ENCODE measurements at regions not wholly inside any gene's neighbourhood (a gene's known extent, or its start where the extent isn't known, plus 50 kb on each side); places are given as distances from the start of the nearest gene placed in this dataset.
"Not testable (repeated sequence)": the region's sequence is repeated elsewhere in the genome, so short reads cannot be mapped to it uniquely, and the experiment has no call there.

DNA sequence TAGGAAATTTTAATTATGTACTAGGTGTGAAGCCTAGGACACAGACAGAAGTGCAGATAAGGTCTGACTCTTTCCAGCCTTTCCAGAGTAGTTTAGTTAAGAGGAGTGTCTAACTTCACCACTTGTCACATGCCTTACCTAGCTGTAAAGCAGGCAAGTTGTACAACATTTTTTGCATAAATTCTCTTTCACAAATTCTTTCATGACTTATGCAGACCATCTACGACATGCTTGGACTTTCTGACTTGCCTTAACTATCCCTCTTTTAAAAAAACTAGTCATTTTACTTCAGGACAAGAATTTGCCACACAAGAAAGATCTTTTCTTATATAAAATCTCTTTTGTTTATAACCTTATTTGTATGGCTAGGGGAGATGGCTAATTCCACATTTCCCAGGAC, 1273.6 kb upstream of the SLC39A10 start:
- no peak for DNase-seq

DNA sequence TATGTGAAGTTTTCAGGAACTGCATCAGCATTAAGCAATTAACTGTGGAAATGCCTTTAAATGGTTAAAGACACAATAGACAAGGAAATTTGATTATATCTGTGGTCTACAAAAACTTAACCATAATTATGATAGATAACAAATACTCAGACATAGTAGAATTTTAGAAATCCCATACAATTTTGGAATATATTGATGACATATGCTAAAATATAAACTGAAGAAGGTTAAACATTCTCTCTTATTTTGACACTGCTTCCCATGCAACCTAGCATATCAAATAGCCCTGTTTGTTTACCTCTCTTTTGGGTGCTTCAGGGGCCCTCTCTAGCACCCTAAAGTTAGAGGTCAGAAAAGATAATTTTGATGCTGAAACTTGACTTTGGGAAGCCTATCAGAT, 1274.8 kb upstream of the SLC39A10 start:
- DNase-seq, result no peak

DNA sequence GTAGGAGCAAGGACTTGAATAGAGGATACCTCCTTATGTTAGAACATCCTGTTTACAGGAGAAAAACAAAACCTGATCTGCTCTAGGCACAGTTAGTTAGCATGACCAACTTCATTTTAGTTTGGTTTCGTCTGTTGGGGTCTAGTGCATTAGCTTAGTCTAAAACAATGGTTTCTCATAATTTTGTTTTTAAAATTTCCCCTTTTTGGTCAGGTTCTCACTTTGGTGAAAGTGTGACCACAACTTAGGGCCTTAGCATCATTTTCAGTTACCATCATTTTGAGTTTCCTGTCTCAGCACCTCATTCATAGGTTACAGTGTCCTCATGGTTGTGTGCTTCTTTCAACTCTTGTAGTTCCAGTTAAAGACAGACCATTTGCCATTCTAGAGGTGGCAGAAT, 1277.0 kb upstream of the SLC39A10 start:
- DNase-seq, result no peak

DNA sequence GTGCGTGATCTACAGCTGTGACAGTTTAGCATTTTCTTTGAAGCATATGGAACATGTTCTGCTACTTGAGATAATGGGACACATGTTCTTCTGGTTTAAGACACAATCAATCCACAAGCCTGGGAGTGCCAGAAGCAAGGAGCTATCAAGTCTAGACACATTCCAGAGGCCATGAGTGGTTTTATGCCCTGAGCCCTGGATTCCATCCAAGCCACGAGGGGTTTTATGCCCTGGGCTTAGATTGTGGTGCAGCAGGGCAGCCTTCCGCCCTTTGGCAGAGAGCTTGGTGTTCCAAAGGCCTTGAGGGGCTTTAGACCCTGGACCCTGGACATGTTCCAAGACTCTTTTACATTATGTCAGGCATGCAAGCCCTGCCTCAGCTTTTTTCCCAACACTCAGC, 1289.6 kb upstream of the SLC39A10 start:
- not testable (repeated sequence) for DNase-seq

DNA sequence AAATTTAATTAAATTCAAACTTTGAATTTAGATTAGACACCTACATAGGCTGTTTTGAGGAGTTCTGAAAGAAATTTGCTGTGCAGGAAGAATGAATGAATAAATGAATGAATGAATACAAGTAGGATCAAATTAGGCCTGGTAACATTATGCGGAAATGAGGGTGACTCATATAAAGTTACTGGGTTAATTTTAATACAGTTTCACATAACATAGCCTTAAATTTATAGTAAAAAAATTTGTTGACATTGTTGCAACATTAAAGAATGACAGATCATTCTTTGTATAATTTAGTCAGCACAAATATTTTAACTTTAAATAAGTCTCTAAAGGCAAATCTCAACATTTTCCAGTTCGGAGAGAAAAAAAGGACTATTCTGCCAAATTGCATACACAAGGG, 1293.1 kb upstream of the SLC39A10 start:
- DNase-seq, result no peak

DNA sequence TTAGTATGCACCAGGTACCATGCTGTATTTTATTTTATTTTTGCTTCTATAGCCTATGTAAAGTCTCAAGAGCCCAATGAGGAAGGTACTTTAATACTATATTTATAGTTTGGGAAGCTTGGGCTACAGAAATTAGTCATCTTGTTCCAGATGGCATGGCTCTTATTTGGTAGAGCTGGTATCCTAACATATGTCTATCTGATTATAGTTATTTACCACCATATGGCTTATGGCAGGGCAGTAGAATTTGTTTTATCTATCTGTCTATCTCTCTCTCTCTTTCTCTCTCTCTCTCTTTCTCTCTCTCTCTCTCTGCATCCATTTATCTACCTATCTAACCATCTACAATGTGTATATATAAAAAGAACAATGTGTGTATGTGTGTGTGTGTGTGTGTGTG, 1293.7 kb upstream of the SLC39A10 start:
- no peak for DNase-seq

DNA sequence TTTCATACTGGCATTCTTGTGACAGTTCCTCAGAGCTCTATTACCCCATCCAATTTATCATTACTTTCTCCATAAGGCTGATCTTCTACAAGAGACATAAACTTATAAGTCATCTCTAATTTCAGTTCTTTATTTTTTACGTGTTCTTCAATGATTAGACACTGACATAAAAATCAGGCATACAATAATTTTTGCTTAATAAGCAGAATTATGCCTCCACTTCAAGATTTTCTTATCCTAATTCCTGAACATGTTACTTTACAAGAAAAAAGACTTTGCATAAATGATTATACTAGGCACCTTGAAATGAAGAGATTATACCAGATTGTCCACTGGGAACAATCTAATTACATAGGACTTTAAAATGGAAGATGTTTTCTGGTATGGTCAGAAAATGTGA, 1304.5 kb upstream of the SLC39A10 start:
- no peak for DNase-seq

DNA sequence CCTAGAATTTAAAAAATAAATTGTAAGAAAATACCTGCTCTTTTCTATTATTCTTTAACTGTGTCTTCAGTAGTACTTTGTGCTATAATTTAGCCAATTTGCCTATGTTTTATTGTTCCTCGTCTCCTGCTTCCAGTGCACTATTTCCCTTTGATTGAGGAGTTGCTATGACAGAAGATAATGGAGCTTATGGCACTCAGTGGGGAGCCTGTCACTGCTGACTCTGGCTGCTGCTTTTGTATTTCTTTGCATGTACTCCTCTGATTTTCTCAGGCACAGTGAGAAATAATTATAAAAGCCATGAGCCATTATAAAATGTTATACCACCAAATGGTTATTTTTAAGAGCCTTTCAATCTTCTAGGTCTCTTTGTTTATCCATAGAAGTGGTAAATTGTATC, 1310.8 kb upstream of the SLC39A10 start:
- DNase-seq, result no peak

DNA sequence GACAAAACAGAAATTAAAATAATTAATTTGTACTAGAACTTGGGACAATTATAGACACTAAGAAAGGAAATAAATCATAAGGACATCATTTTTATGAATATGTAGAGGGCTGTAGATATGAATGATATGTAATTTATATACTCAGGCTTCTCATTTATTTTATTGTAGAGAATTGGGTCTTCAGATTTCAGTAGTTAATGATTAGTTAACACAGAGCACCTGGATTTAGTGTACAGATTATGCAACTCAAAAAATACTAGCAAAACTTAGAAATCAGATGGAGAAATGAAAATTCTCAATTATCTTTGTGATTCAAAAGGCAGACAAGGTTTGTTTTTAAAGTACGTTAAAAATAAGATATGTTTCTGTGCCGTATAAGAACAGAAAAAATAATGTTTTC, 1311.7 kb upstream of the SLC39A10 start:
- DNase-seq, result no peak

DNA sequence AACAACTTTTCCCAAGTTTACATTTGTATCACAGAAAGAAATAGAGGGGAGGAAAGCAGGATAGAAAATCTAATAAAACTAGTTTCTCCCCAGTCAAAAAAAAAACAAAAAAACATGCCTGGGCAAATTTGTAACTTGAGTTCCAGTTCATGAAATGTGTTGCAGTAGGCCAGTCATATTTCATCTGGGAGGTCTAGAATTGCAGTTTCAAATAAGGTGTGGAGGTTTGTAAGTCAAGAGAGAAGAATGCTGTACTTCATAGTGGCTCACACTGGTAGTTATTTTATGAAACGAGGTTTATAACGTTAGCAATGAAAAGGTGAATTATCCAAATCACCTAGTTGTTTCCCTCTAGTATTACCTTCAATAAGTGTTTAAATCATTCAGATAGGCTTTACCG, 1313.9 kb upstream of the SLC39A10 start:
- DNase-seq, result no peak

DNA sequence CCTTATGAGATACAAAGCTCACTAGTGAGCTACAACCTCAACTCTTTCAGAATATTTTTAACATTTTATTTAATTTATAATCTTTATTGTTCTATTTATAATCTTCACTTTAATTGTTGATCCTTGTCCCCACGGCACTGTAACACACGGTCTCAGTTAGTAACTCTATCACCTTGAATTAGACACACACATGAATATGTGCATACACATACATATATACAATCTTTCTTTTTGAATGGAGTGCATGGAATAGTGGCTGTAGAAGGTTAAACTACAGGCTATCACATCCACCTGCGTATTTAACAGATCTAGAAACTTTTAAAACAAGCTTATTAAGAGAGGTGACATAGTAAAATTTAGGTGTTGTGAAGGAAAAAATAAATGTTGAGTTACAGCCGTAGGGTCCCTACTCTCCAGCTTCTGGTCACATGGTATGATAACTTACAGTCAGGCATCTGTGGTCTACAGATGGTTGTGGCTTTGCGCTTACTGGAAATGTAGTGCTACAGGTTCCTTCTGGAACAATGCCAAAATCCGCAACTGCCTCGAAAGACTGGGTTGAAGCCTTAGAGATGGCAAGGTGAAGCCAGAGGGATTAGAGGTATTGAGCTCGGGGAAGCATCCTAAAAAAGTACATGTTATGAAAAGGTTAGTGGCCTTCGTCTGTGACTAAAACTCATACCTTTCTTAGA, 1324.1 kb upstream of the SLC39A10 start:
- no peak for DNase-seq

DNA sequence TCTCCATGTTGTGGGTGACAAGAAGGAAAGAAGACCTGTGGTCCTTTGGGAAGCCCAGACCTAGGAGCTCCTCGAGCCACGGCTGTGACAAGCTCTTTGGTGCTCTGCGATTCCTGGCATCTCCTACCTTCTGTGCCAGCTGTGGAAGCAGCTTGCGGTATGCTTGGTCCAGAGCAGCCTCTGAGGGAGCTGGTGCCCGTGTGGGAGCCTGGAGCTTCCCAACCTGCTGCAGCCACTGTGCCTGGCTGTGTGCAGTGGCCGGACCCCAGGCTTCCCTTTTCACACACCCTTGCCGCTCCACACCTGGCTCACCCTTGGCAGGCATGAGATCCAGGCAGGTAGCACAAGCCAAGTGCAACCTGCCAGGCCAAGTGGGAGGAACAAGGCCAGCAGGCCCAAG, 1328.6 kb upstream of the SLC39A10 start:
- DNase-seq, result no peak

DNA sequence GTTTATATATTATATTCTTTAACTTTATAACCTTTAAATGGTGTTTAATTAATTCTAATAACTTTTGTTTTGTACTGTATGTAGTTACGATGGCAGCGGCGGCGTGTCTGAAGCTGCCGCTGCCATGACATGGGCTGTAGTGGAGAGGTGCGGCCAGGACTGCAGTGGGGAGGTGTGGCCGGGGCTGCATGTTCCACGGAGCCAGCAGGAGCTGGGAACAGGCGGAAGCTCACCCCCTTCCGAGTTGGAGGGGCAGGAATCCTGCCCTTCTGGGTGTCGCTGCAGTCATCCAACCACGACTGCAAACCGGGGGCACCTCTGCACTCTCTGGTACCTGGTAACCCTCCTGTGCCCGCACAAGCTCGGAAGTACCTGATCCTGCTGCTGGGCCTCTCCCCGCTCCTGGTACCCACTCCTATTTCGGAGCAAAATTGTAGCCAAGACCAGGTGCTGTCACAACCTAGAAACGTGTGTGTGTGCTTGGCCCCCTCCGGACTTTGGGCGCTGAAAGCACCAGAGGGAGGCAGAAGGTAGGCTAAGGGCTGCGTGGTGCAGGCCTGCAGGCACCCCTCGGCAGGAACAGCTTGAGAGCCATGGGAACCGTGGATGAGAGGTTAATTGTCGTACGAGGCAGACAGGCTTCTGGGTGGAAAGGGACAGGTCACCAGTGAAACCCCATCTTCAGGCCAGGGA, 1329.7 kb upstream of the SLC39A10 start:
- DNase-seq, result no peak

DNA sequence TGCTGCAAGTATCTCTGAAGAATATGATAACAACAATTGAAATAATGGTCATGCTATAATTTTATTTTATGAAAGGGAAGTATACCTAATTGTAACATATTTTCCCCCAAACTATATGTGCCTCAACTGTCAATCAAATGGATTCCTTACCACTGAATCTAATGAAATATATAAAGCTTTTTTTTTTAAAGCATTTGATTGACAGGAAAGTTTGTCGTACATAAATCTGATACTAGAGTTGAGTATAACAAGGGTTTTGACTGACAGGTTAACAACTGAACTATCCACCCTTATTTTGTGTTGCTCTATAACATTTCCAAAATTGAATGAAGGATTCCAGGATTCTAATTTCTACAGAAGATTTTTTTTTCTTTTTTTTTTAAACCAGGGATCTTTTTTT, 1333.3 kb upstream of the SLC39A10 start:
- no peak for DNase-seq

DNA sequence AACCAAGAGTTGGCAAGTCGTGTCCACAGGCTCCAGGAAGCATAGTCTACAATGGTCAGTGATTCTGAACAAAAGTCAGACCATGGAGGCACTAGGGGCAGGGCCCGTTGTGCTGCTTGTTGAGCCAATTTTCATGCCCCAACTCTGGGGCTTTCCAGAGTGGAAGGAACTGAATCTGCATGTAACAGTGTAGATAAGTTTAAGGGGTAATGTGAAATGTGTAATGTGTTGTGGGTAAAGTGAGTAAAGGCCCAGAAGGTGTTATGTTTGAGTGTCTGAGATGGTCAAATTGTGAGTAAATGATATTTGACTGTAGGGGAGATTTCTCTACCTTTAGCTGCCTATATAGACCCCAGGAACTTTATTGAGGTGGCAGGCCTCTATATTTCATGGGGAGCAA, 1336.5 kb upstream of the SLC39A10 start:
- DNase-seq, result no peak

DNA sequence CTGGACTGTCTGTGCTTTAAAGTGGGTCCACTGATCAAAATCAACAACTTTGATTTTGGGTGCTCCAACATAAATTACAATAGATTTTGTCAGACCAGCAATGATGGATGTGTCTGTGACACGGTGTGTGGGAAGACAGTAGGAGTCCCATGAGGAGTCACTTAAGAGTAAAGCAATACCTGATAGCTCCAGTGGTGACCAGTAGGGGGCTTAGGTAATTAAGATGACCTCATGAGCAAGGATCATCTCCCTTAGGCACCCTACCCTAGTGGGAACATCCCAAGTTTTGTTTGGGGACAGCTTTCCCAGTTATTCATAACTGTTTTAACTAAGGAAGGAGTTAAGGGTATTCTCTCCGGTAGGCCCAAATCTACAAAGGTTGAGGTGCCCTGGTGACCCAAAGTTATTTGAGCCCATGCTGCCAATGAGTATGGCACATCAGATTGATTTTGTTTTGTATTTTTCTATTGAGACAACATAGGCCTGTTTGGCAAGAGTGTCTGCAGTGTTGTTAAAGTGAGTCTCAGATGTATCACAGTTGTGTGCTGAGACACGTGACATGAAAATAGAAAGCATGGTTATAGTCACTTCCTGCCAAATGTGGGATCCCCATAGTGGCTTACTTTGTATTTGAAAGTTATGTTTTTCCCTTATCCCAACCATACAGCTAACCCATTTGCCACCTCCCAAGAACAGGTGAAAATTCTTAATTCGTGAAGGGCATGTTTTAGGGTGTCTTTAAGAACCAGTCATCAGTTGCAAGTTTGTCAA, 1337.6 kb upstream of the SLC39A10 start:
- DNase-seq, result no peak

DNA sequence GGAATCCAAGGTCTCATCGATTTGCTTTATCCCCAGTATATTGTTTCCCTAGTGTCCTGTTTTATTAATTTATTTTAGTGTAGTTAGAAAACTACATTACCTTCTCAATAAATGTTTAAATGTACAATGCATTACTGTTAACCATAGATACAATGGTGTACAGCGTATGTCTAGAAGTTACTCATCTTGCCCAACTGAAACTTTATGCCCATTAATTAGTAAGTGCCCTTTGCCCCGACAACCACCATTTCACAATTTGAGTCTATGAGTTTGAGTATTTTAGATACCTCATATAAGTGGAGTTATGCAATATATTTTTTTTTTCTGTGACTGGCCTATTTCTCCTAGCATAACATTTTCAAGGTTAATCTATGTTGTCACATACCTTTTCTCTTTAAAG, 1343.0 kb upstream of the SLC39A10 start:
- no peak for DNase-seq

DNA sequence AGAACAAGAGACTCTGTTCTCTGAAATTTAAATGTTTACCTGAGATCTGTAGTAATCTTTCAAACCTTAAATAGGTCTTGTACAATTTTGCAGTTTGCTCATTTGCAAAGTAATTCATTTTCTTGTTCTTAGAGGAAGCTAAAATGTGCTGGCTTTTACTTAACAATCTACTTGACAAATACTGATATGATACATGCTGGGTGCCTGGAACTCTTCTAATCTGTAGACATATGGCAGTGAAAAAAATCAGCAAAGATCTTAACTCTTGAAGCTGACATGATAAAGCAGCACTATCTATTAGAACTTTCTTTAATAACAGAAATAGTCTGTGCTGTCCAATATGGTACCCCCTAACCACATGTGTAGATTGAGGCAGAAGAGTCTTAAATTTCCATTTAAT, 1352.8 kb upstream of the SLC39A10 start:
- DNase-seq, result no peak

DNA sequence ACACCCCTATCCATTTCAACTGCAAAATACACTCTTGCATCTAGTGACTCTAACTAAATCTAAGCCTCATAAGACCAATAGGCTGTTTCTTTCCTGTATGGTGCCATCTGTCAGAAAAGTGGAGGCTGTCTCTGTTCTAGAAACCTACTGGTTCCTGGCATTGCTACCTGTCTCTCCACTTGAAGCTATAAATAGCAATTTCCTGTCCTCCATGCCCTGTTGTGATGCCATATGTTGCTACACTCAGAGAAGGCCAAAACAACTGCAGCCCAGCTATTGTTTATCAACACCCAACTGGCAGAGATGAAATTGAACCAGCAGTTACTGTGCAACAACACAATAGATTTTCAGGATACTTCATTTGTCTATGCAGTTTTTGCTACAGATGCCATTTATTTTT, 1355.1 kb upstream of the SLC39A10 start:
- no peak for DNase-seq

DNA sequence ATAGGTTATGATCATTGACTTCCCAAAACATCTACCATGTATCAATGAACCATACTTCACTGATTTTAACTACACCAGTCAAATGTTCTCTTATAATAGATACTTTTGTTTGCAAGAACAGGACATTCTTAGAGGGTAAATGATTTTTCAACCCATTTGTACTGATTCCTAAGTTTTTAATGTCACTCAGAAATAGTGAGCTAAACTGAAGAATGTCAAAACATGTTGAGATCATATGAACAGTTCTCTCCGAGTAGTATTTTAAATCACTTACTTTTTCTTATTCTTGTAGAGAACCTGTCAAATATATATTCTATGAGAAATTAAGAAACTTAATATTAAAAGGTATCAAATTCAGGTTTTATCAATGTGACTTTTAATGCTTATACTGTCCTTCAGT, 1362.9 kb upstream of the SLC39A10 start:
- DNase-seq, result no peak

DNA sequence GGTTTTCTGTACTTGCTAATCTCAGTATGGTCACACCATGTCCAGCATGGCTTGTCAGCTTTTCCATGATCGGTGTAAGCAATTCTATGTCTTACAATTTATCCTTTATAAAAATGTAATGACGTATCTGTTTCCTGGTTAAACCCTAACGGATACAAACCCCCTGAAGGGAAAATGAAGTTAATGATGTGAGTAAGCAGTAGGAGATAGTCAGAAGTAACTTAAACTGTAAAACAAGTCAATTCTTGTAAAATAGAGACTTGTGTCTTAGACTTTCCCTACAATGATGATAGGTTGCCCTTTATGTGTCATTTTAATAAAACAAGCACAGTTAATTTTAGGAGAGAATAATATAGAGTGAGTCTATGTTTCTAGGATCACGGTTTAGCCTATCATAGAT, 1365.9 kb upstream of the SLC39A10 start:
- no peak for DNase-seq

DNA sequence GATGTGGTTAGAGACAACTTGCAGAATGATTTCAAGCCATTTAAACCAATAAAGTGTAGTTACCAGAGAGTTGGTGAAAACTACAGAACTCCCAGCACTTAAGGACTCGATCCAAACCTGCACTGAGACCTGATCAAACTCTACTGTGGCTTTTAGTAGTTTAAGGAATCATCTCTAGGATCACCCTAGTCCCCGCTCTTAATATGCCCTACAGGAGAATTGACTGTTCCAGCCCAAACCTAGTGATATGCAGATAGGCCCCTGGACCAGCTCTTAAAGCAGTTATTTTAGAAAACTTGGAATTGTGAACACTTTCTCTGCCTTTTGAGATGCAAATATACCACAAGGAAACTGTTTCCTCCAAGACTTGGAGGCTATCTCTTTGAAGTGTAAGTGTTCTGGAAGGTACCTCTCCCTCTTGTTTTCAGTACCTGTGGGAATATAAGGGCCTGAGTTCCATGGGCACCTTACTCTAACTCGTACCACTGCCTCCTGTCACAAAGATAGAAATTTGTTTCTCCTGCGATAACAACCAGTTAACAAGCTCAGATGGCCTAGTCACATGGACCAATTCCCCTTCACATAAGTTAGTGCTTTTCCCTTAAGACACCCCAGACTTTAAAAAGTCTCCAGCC, 1367.2 kb upstream of the SLC39A10 start:
- DNase-seq, result no peak

DNA sequence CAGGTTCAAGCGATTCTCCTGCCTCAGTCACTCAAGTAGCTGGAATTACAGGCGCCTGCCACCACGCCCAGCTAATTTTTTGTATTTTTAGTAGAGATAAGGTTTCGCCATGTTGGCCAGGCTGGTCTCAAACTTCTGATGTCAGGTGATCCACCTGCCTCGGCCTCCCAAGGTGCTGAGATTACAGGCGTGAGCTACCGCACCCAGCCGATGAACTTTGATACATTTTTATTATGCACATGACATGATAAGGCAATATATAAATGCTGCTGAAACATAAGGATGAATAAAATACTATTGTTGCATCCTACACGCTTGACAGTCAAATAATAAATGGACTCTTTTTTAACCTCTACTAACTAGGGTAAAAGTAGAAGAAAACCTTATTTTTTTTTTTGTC, 1380.4 kb upstream of the SLC39A10 start:
- not testable (repeated sequence) for DNase-seq
